Right ventricle myocardium inferior (tissue), 1 donor: ENCODE measurements at regions not wholly inside any gene's neighbourhood (a gene's known extent, or its start where the extent isn't known, plus 50 kb on each side); places are given as distances from the start of the nearest gene placed in this dataset.
A peak's percentile ranks its signal among the peaks of the same experiment; 100 is the strongest.

ENCODE experiments used
- ATAC-seq: fragments of 200-7000 bp; cut with Tn5 transposase; one replicate; pipeline ENCODE4 v1.9.1; 2020; ENCODE audit warnings: mild to moderate bottlenecking, moderate library complexity
- DNase-seq: peaks from one replicate; pipeline ENCODE4 v3.0.0; 2021; ENCODE audit errors: missing footprints
- intact Hi-C: fragments of 100-400 bp; cut with DNase I; formaldehyde crosslinking; loops from one replicate; pipeline ENCODE4 v1.11.0; 2022
- donor health status: DM: no; HTN: yes; CAD: no; lungs with severe emphysema.

- ATAC-seq (peak; percentile 80), DNase-seq (no peak)
- intact Hi-C loops, result no loop called here
Observed at GRCh38 chr6:91781946-91782345, 1195.1 kb upstream of the MAP3K7 start.

GRCh38 chr6:91780270-91780669 lies 1193.4 kb upstream of the MAP3K7 start:
- ATAC-seq (no peak), DNase-seq (no peak)
- intact Hi-C loops, result no loop called here

- DNase-seq (no peak), ATAC-seq (no peak)
- intact Hi-C loops, result no loop called here
Observed at GRCh38 chr6:91761621-91762020, 1174.7 kb upstream of the MAP3K7 start.

GRCh38 chr6:91754691-91755090 lies 1167.8 kb upstream of the MAP3K7 start:
- ATAC-seq (no peak), DNase-seq (no peak)
- intact Hi-C loops, result no loop called here

- DNase-seq, result no peak
- ATAC-seq, result no peak
- intact Hi-C loops, result no loop called here
Observed at GRCh38 chr6:91751526-91751925, 1164.7 kb upstream of the MAP3K7 start.

- intact Hi-C loops, result no loop called here
- no peak for DNase-seq
- no peak for ATAC-seq
Observed at GRCh38 chr6:91744566-91744965, 1157.7 kb upstream of the MAP3K7 start.

- DNase-seq (no peak), ATAC-seq (no peak)
- intact Hi-C loops, result no loop called here
Observed at GRCh38 chr6:91743756-91744155, 1156.9 kb upstream of the MAP3K7 start.

- DNase-seq, result no peak
- intact Hi-C loops, result no loop called here
- no peak for ATAC-seq
Observed at GRCh38 chr6:91731939-91732338, 1145.1 kb upstream of the MAP3K7 start.

GRCh38 chr6:91730710-91731109 lies 1143.8 kb upstream of the MAP3K7 start:
- intact Hi-C loops, result no loop called here
- DNase-seq (no peak), ATAC-seq (no peak)

GRCh38 chr6:91720324-91720723 lies 1133.5 kb upstream of the MAP3K7 start:
- ATAC-seq, result no peak
- intact Hi-C loops, result no loop called here

GRCh38 chr6:91719414-91719813 lies 1132.5 kb upstream of the MAP3K7 start:
- DNase-seq, result no peak
- intact Hi-C loops, result no loop called here
- ATAC-seq, result no peak

More at GRCh38 chr6:91720324-91720723, 1133.5 kb upstream of the MAP3K7 start:
- no peak for DNase-seq

- DNase-seq, result no peak
- intact Hi-C loops, result no loop called here
- ATAC-seq, result no peak
Observed at GRCh38 chr6:91718198-91718597, 1131.3 kb upstream of the MAP3K7 start.

- intact Hi-C loops, result no loop called here
- no peak for ATAC-seq
- DNase-seq, result no peak
Observed at GRCh38 chr6:91717094-91717493, 1130.2 kb upstream of the MAP3K7 start.

- intact Hi-C loops, result no loop called here
- DNase-seq (no peak), ATAC-seq (no peak)
Observed at GRCh38 chr6:91716361-91716760, 1129.5 kb upstream of the MAP3K7 start.

- ATAC-seq, result no peak
- intact Hi-C loops, result no loop called here
Observed at GRCh38 chr6:91715171-91715805, 1128.4 kb upstream of the MAP3K7 start.

GRCh38 chr6:91713911-91714310 lies 1127.0 kb upstream of the MAP3K7 start:
- intact Hi-C loops, result no loop called here
- ATAC-seq, result no peak
- DNase-seq, result no peak

More at GRCh38 chr6:91715171-91715805, 1128.4 kb upstream of the MAP3K7 start:
- peak; percentile 44 for DNase-seq

GRCh38 chr6:91711518-91711917 lies 1124.6 kb upstream of the MAP3K7 start:
- intact Hi-C loops, result no loop called here
- ATAC-seq (no peak), DNase-seq (no peak)

- intact Hi-C loops, result no loop called here
- DNase-seq, result no peak
- no peak for ATAC-seq
Observed at GRCh38 chr6:91710342-91710741, 1123.5 kb upstream of the MAP3K7 start.

GRCh38 chr6:91708534-91708933 lies 1121.7 kb upstream of the MAP3K7 start:
- ATAC-seq (no peak), DNase-seq (no peak)
- intact Hi-C loops, result no loop called here

- no peak for DNase-seq
- intact Hi-C loops, result no loop called here
- ATAC-seq, result no peak
Observed at GRCh38 chr6:91705646-91706045, 1118.8 kb upstream of the MAP3K7 start.

GRCh38 chr6:91704531-91704930 lies 1117.7 kb upstream of the MAP3K7 start:
- ATAC-seq, result no peak
- DNase-seq, result no peak
- intact Hi-C loops, result no loop called here
